ENCODE measurements at regions not wholly inside any gene's neighbourhood (a gene's known extent, or its start where the extent isn't known, plus 50 kb on each side); places are given as distances from the start of the nearest gene placed in this dataset.

DNA sequence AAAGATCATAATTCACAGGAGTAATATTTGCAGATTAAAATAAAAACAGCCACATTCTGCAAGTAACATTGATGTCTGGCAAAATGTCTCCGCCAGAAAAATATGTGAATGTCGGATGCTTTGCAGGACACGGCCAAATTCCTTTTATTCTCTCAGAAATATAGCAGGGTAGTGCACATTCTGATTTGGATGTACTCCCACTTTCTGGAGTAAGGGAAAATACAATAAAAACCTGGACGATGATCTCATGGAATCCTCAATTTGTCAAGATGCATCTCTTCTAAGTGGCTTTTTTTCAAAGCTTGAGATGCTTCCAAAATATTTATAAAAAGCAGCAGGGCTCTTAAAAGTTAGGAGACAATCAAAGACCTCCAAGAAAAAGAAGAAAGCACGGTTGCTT, 133.3 kb downstream of the TBX5 start:
- TF ChIP-seq, protein P1, sequence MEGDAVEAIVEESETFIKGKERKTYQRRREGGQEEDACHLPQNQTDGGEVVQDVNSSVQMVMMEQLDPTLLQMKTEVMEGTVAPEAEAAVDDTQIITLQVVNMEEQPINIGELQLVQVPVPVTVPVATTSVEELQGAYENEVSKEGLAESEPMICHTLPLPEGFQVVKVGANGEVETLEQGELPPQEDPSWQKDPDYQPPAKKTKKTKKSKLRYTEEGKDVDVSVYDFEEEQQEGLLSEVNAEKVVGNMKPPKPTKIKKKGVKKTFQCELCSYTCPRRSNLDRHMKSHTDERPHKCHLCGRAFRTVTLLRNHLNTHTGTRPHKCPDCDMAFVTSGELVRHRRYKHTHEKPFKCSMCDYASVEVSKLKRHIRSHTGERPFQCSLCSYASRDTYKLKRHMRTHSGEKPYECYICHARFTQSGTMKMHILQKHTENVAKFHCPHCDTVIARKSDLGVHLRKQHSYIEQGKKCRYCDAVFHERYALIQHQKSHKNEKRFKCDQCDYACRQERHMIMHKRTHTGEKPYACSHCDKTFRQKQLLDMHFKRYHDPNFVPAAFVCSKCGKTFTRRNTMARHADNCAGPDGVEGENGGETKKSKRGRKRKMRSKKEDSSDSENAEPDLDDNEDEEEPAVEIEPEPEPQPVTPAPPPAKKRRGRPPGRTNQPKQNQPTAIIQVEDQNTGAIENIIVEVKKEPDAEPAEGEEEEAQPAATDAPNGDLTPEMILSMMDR (IDR thresholded peaks at IDR 0.05), result no peak
- TF ChIP-seq POLR2A (IDR thresholded peaks at IDR 0.05) (no peak), POLR2AphosphoS5 (IDR thresholded peaks at IDR 0.05) (no peak)

All from prostate gland (tissue), 2 donors.